Breast epithelium (tissue), 4 donors: ENCODE measurements at regions not wholly inside any gene's neighbourhood (a gene's known extent, or its start where the extent isn't known, plus 50 kb on each side); places are given as distances from the start of the nearest gene placed in this dataset.

ENCODE experiments used
- DNase-seq, 2 donors: peaks; one replicate each; pipeline ENCODE4 v3.0.0-alpha.2; 2019; ENCODE audit warnings: low spot score in 2 of 2
- H3K27ac ChIP-seq, 2 donors: fragments of 200-600 bp; sonication (generic) in 1 of 2; one replicate each; pipeline ENCODE4 v1.5.1; 2016 to 2019; ENCODE audit warnings: mild to moderate bottlenecking in 1 of 2
- H3K27me3 ChIP-seq, 2 donors: fragments of 200-600 bp; sonication (generic) in 1 of 2; one replicate each; pipeline versions ENCODE4 v1.5.1 to v1.6.0; 2017 to 2019; ENCODE audit warnings: control low read depth in 1 of 2, mild to moderate bottlenecking in 1 of 2
- H3K36me3 ChIP-seq: fragments of 200-600 bp; one replicate; pipeline ENCODE4 v1.5.1; 2019
- H3K4me1 ChIP-seq, 2 donors: fragments of 200-600 bp; sonication (generic); one replicate each; pipeline ENCODE4 v1.5.1; 2016 to 2019; ENCODE audit warnings: control low read depth in 1 of 2
- H3K4me3 ChIP-seq, 3 donors: fragments of 200-600 bp; sonication (generic); 1 replicate in 2 of 3; 2 replicates in 1 of 3; pipeline ENCODE4 v1.5.1; 2016 to 2019; ENCODE audit warnings: mild to moderate bottlenecking in 3 of 3, moderate library complexity in 2 of 3
- H3K9me3 ChIP-seq, 2 donors: fragments of 200-600 bp; sonication (generic) in 1 of 2; one replicate each; pipeline ENCODE4 v1.5.1; 2016 to 2019; ENCODE audit warnings: control low read depth in 1 of 2
- CTCF ChIP-seq, 3 donors: fragments of 450-650 bp; IDR thresholded peaks; one replicate each; pipeline ENCODE4 v1.5.1; 2016 to 2017; ENCODE audit warnings: antibody characterized with exemption in 3 of 3, mild to moderate bottlenecking in 3 of 3, moderate library complexity in 3 of 3
- POLR2A ChIP-seq: fragments of 450-650 bp; IDR thresholded peaks from one replicate; pipeline ENCODE4 v1.6.1; 2016; ENCODE audit warnings: antibody characterized with exemption, mild to moderate bottlenecking, moderate library complexity
- POLR2AphosphoS5 ChIP-seq, 3 donors: sonication (generic); formaldehyde crosslinking; IDR thresholded peaks; one replicate each; pipeline ENCODE4 v1.6.1; 2017; ENCODE audit warnings: antibody characterized with exemption in 3 of 3
- intact Hi-C: fragments of 100-400 bp; cut with DNase I; formaldehyde crosslinking; loops from one replicate; pipeline ENCODE4 v1.15.1; 2023; ENCODE audit warnings: low total_unique reads

- Histone ChIP-seq H3K27me3 (no peaks in the 10 kb centered on the region), H3K27ac (no peak overlapping the region), H3K9me3 (no peaks in the 10 kb centered on the region), H3K4me3 (no peak overlapping the region), H3K4me1 (no peaks in the 10 kb centered on the region), H3K36me3 (no peaks in the 10 kb centered on the region)
- TF ChIP-seq POLR2AphosphoS5 (IDR thresholded peaks at IDR 0.05) (no peak), CTCF (IDR thresholded peaks at IDR 0.05) (no peak), POLR2A (no peak)
- intact Hi-C loops: no loop called here
- DNase-seq: no peak
These were observed 69.8 kb upstream of the IRX4 start for GRCh38 chr5:1952444-1953099.

GRCh38 chr5:1952021-1952420 is 69.3 kb upstream of the IRX4 start:
- Histone ChIP-seq H3K27me3 (no peaks in the 10 kb centered on the region), H3K4me3 (no peak overlapping the region), H3K27ac (no peak overlapping the region), H3K36me3 (no peaks in the 10 kb centered on the region), H3K4me1 (no peaks in the 10 kb centered on the region), H3K9me3 (no peaks in the 10 kb centered on the region)
- no peak for DNase-seq
- intact Hi-C loops: no loop called here
- TF ChIP-seq CTCF (IDR thresholded peaks at IDR 0.05) (no peak), POLR2AphosphoS5 (IDR thresholded peaks at IDR 0.05) (no peak), POLR2A (no peak)

GRCh38 chr5:1951165-1951816 is 68.6 kb upstream of the IRX4 start:
- TF ChIP-seq CTCF (IDR thresholded peaks at IDR 0.05) (no peak), POLR2AphosphoS5 (IDR thresholded peaks at IDR 0.05) (no peak), POLR2A (no peak)
- Histone ChIP-seq H3K36me3 (no peaks in the 10 kb centered on the region), H3K4me3 (no peak overlapping the region), H3K27me3 (no peaks in the 10 kb centered on the region), H3K9me3 (no peaks in the 10 kb centered on the region), H3K4me1 (no peaks in the 10 kb centered on the region), H3K27ac (no peak overlapping the region)
- intact Hi-C loops: no loop called here
- DNase-seq: no peak

GRCh38 chr5:1950708-1951103 is 68.0 kb upstream of the IRX4 start:
- H3K27ac ChIP-seq: no peak overlapping the region
- intact Hi-C loops: no loop called here
- H3K4me1 ChIP-seq: no peaks in the 10 kb centered on the region
- H3K4me3 ChIP-seq: no peak overlapping the region
- DNase-seq: no peak
- no peaks in the 10 kb centered on the region for H3K9me3 ChIP-seq
- no peaks in the 10 kb centered on the region for H3K27me3 ChIP-seq
- H3K36me3 ChIP-seq: no peaks in the 10 kb centered on the region
- TF ChIP-seq CTCF (IDR thresholded peaks at IDR 0.05): no peak
- no peak for TF ChIP-seq POLR2AphosphoS5 (IDR thresholded peaks at IDR 0.05)

- no peaks in the 10 kb centered on the region for H3K36me3 ChIP-seq
- no peak overlapping the region for H3K4me3 ChIP-seq
- intact Hi-C loops: no loop called here
- H3K4me1 ChIP-seq: no peaks in the 10 kb centered on the region
- no peak for DNase-seq
- no peaks in the 10 kb centered on the region for H3K27me3 ChIP-seq
- H3K27ac ChIP-seq: no peak overlapping the region
- no peak for TF ChIP-seq CTCF (IDR thresholded peaks at IDR 0.05)
- no peak for TF ChIP-seq POLR2AphosphoS5 (IDR thresholded peaks at IDR 0.05)
- no peak for TF ChIP-seq POLR2A
- H3K9me3 ChIP-seq: no peaks in the 10 kb centered on the region
These were observed 67.5 kb upstream of the IRX4 start for GRCh38 chr5:1950096-1950707.
